OCI-LY1 (cell line): ENCODE measurements at regions not wholly inside any gene's neighbourhood (a gene's known extent, or its start where the extent isn't known, plus 50 kb on each side); places are given as distances from the start of the nearest gene placed in this dataset.

Experiments used
- H2AFZ ChIP-seq: fragments of 200-600 bp; sonication (generic), shearing (Covaris generic); 2 replicates; pipeline ENCODE4 v1.6.0; 2014; ENCODE audit warnings: antibody characterized with exemption, mild to moderate bottlenecking, low read length
- H3F3A ChIP-seq: fragments of 200-600 bp; sonication (generic), shearing (Covaris generic); 2 replicates; pipeline ENCODE4 v1.6.0; 2014; ENCODE audit warnings: mild to moderate bottlenecking, antibody characterized with exemption, low read length, moderate library complexity; ENCODE audit not compliant: insufficient read depth
- H3K27ac ChIP-seq: fragments of 200-600 bp; sonication (generic); 2 replicates; pipeline ENCODE4 v1.5.1; 2014; ENCODE audit warnings: low read length, mixed run types, mild to moderate bottlenecking, low read depth; ENCODE audit not compliant: poor library complexity, severe bottlenecking
- H3K27me3 ChIP-seq: fragments of 200-600 bp; sonication (generic); 2 replicates; pipeline ENCODE4 v1.6.0; 2014; ENCODE audit warnings: antibody characterized with exemption, mild to moderate bottlenecking, low read length, moderate library complexity; ENCODE audit not compliant: insufficient read depth
- H3K36me3 ChIP-seq: fragments of 200-600 bp; sonication (generic); 2 replicates; pipeline ENCODE4 v1.6.1; 2014; ENCODE audit warnings: mild to moderate bottlenecking, antibody characterized with exemption, low read length, moderate library complexity, mixed read lengths; ENCODE audit not compliant: insufficient read depth
- H3K4me1 ChIP-seq: fragments of 200-600 bp; sonication (generic); 2 replicates; pipeline ENCODE4 v1.5.1; 2014; ENCODE audit warnings: mild to moderate bottlenecking, low read length, moderate library complexity; ENCODE audit not compliant: insufficient read depth, severe bottlenecking
- H3K4me2 ChIP-seq: fragments of 200-600 bp; sonication (generic), shearing (Covaris generic); 2 replicates; pipeline ENCODE4 v1.6.1; 2014; ENCODE audit warnings: low read length
- H3K4me3 ChIP-seq: fragments of 200-600 bp; sonication (generic); 2 replicates; pipeline ENCODE4 v1.5.1; 2014; ENCODE audit warnings: low read length, low read depth, mild to moderate bottlenecking, mixed read lengths; ENCODE audit not compliant: poor library complexity, severe bottlenecking
- H3K79me2 ChIP-seq: fragments of 200-600 bp; shearing (Covaris generic); 2 replicates; pipeline ENCODE4 v1.6.1; 2016; ENCODE audit warnings: mixed run types, low read length, mixed read lengths; ENCODE audit not compliant: insufficient read depth
- H3K9ac ChIP-seq: fragments of 200-600 bp; sonication (generic), shearing (Covaris generic); 2 replicates; pipeline ENCODE4 v1.6.1; 2014; ENCODE audit warnings: mild to moderate bottlenecking, low read length, mixed read lengths
- H3K9me2 ChIP-seq: fragments of 200-600 bp; sonication (generic), shearing (Covaris generic); 2 replicates; pipeline ENCODE4 v1.6.1; 2014; ENCODE audit warnings: low read depth, mild to moderate bottlenecking, low read length, mixed read lengths
- H3K9me3 ChIP-seq: fragments of 200-600 bp; shearing (Covaris generic); 2 replicates; pipeline ENCODE4 v1.6.1; 2014; ENCODE audit warnings: low read length, mixed read lengths
- H4K20me1 ChIP-seq: fragments of 200-600 bp; sonication (generic), shearing (Covaris generic); 2 replicates; pipeline ENCODE4 v1.6.0; 2016; ENCODE audit warnings: mild to moderate bottlenecking, low read length; ENCODE audit not compliant: insufficient read depth
- CTCF ChIP-seq: fragments of 200-600 bp; sonication (generic), shearing (Covaris generic); IDR thresholded peaks from 2 replicates; pipeline ENCODE4 v1.5.1; 2017; ENCODE audit warnings: mild to moderate bottlenecking, antibody characterized with exemption, low read length, moderate library complexity, mixed read lengths
- EZH2 ChIP-seq: fragments of 200-600 bp; sonication (generic), shearing (Covaris generic); IDR thresholded peaks from 2 replicates; pipeline ENCODE4 v1.8.0; 2017; ENCODE audit warnings: borderline replicate concordance, mixed run types, mild to moderate bottlenecking, antibody characterized with exemption, low read length, moderate library complexity, mixed read lengths

GRCh38 chr13:23992781-23993679 is 95.7 kb upstream of the C1QTNF9B start:
- Histone ChIP-seq H4K20me1 (no peaks in the 10 kb centered on the region), H3K79me2 (no peaks in the 10 kb centered on the region), H3K27ac (no peak overlapping the region), H3K9me2 (no peaks in the 10 kb centered on the region), H3K27me3 (no peaks in the 10 kb centered on the region), H3K9me3 (no peaks in the 10 kb centered on the region), H3K36me3 (no peaks in the 10 kb centered on the region), H3K4me2 (no peak overlapping the region), H3K9ac (no peak overlapping the region), H3K4me3 (no peak overlapping the region), H3F3A (no peaks in the 10 kb centered on the region), H2AFZ (no peak overlapping the region), H3K4me1 (no peaks in the 10 kb centered on the region)
- TF ChIP-seq EZH2 (no peak), CTCF (no peak)

GRCh38 chr13:23993680-23993985 is 96.3 kb upstream of the C1QTNF9B start:
- no peak overlapping the region for H3K9ac ChIP-seq
- no peaks in the 10 kb centered on the region for H3K9me3 ChIP-seq

GRCh38 chr13:23995283-23996073 is 98.2 kb upstream of the C1QTNF9B start:
- no peaks in the 10 kb centered on the region for H3K79me2 ChIP-seq
- H3K4me3 ChIP-seq, result no peak overlapping the region
- H3K27ac ChIP-seq, result no peak overlapping the region
- H3F3A ChIP-seq, result no peaks in the 10 kb centered on the region
- no peaks in the 10 kb centered on the region for H3K9me3 ChIP-seq
- H3K4me1 ChIP-seq, result no peaks in the 10 kb centered on the region
- no peaks in the 10 kb centered on the region for H3K9me2 ChIP-seq
- H4K20me1 ChIP-seq, result no peaks in the 10 kb centered on the region
- no peaks in the 10 kb centered on the region for H3K36me3 ChIP-seq
- H2AFZ ChIP-seq, result no peak overlapping the region
- H3K9ac ChIP-seq, result no peak overlapping the region
- H3K4me2 ChIP-seq, result no peak overlapping the region
- H3K27me3 ChIP-seq, result no peaks in the 10 kb centered on the region
- no peak for TF ChIP-seq CTCF
- TF ChIP-seq EZH2, result no peak

More at GRCh38 chr13:23993680-23993985, 96.3 kb upstream of the C1QTNF9B start:
- H3K4me2 ChIP-seq, result no peak overlapping the region
- no peak overlapping the region for H2AFZ ChIP-seq
- H3K27me3 ChIP-seq, result no peaks in the 10 kb centered on the region
- no peak overlapping the region for H3K27ac ChIP-seq
- H3K4me3 ChIP-seq, result no peak overlapping the region
- no peaks in the 10 kb centered on the region for H3K79me2 ChIP-seq
- no peaks in the 10 kb centered on the region for H3K36me3 ChIP-seq
- no peaks in the 10 kb centered on the region for H3K4me1 ChIP-seq
- no peaks in the 10 kb centered on the region for H3F3A ChIP-seq
- no peaks in the 10 kb centered on the region for H3K9me2 ChIP-seq
- no peak for TF ChIP-seq CTCF
- no peak for TF ChIP-seq EZH2
- H4K20me1 ChIP-seq, result no peaks in the 10 kb centered on the region
